Astrocyte of the cerebellum (primary cell): ENCODE measurements at regions not wholly inside any gene's neighbourhood (a gene's known extent, or its start where the extent isn't known, plus 50 kb on each side); places are given as distances from the start of the nearest gene placed in this dataset.

Experiments used
- DNase-seq: peaks from one replicate; pipeline ENCODE4 v3.0.0-alpha.2; 2011; ENCODE audit warnings: low read depth
- H3K4me3 ChIP-seq: 2 replicates; pipeline ENCODE4 v1.5.1; 2011; ENCODE audit warnings: mild to moderate bottlenecking, low read depth, low read length, moderate library complexity
- CTCF ChIP-seq: IDR thresholded peaks from 2 replicates; pipeline ENCODE4 v1.5.1; 2012; ENCODE audit warnings: low read length, low read depth, moderate library complexity, mild to moderate bottlenecking; ENCODE audit errors: missing control alignments
- in situ Hi-C: cut with HindIII; loops from 2 replicates; pipeline ENCODE4 v1.10.0; 2017; ENCODE audit warnings: low sequenced_read_pairs

GRCh38 chr18:39326772-39327171 is 1761.2 kb upstream of the CELF4 start:
- no peak for TF ChIP-seq CTCF

GRCh38 chr18:39325973-39326372 is 1760.4 kb upstream of the CELF4 start:
- no peak for TF ChIP-seq CTCF
- no peak overlapping the region for H3K4me3 ChIP-seq
- in situ Hi-C loops: no loop called here
- DNase-seq: no peak

More at GRCh38 chr18:39326772-39327171, 1761.2 kb upstream of the CELF4 start:
- no peak for DNase-seq
- in situ Hi-C loops: no loop called here
- H3K4me3 ChIP-seq: no peak overlapping the region

- TF ChIP-seq CTCF: no peak
- no peak overlapping the region for H3K4me3 ChIP-seq
- in situ Hi-C loops: no loop called here
- DNase-seq: no peak
Measured at GRCh38 chr18:39319141-39319540, 1753.5 kb upstream of the CELF4 start.

GRCh38 chr18:39318462-39318861 is 1752.9 kb upstream of the CELF4 start:
- in situ Hi-C loops: no loop called here
- TF ChIP-seq CTCF: no peak
- H3K4me3 ChIP-seq: no peak overlapping the region
- DNase-seq: no peak

- DNase-seq: no peak
- TF ChIP-seq CTCF: no peak
- no peak overlapping the region for H3K4me3 ChIP-seq
- in situ Hi-C loops: no loop called here
Measured at GRCh38 chr18:39318008-39318407, 1752.4 kb upstream of the CELF4 start.

GRCh38 chr18:39314595-39314994 is 1749.0 kb upstream of the CELF4 start:
- in situ Hi-C loops: no loop called here
- DNase-seq: no peak
- no peak for TF ChIP-seq CTCF
- H3K4me3 ChIP-seq: no peak overlapping the region

GRCh38 chr18:39313992-39314391 is 1748.4 kb upstream of the CELF4 start:
- no peak for TF ChIP-seq CTCF
- in situ Hi-C loops: no loop called here
- no peak for DNase-seq
- no peak overlapping the region for H3K4me3 ChIP-seq
